GM19372 (cell line): ENCODE measurements at regions not wholly inside any gene's neighbourhood (a gene's known extent, or its start where the extent isn't known, plus 50 kb on each side); places are given as distances from the start of the nearest gene placed in this dataset.
"Not testable (repeated sequence)": the region's sequence is repeated elsewhere in the genome, so short reads cannot be mapped to it uniquely, and the experiment has no call there.

Source experiments
- ATAC-seq: cut with Tn5 transposase; IDR thresholded peaks from one replicate; pipeline ENCODE4 v1.9.1; 2021; ENCODE audit warnings: mild to moderate bottlenecking, low read depth, moderate library complexity; ENCODE audit not compliant: unreplicated experiment

GRCh38 chr3:34678575-34678974, 880.1 kb downstream of the PDCD6IP start:
- ATAC-seq, result no peak

GRCh38 chr3:34679055-34679454, 880.6 kb downstream of the PDCD6IP start:
- not testable (repeated sequence) for ATAC-seq

DNA sequence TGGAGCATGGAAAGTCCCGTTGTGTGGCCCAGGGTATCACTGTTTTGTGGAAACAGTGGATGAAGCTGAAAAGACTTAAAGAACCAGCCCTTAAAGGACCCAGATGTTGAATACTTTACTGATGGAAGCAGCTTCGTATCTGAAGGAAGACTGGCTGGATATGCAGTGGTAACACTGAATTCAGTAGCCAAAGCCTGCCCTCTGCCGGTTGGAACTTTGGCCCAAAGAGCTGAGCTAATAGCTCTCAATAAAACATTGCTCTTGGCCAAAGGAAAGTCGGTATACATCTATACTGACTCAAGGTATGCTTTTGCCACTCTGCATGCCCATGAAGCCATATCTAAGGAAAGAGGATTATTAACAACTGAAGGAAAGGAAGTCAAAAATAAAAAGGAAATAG, 885.4 kb downstream of the PDCD6IP start:
- ATAC-seq, result no peak

- ATAC-seq, result no peak
Observed at GRCh38 chr3:34686541-34686940, 888.1 kb downstream of the PDCD6IP start.

- ATAC-seq, result no peak
Observed at GRCh38 chr3:34687671-34688070, 889.2 kb downstream of the PDCD6IP start.

- ATAC-seq, result no peak
Observed at GRCh38 chr3:34696831-34697230, 898.4 kb downstream of the PDCD6IP start.

- no peak for ATAC-seq
Observed at GRCh38 chr3:34703053-34703452, 904.6 kb downstream of the PDCD6IP start.

- no peak for ATAC-seq
Observed at GRCh38 chr3:34724916-34725499, 914.3 kb upstream of the ARPP21 start.

- no peak for ATAC-seq
Observed at GRCh38 chr3:34725774-34726173, 913.6 kb upstream of the ARPP21 start.

DNA sequence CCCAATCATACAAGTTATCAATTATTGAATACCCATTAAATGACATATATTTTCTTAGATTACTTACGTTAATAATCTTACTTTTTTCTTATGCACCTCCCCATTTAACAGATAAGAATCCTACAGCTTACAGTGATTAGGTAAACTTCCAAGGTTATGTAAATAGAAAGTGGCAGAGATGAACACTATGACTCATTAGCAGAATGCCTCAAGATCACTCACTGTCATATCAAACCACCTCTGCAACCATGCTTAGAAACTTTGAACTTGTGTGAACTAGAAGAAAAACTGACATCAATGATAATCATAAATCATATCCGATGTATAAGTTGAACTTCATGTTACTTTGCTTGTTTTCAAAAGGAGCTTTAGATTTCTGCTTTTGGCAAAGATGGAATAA, 911.6 kb upstream of the ARPP21 start:
- no peak for ATAC-seq

GRCh38 chr3:34742151-34742550, 897.2 kb upstream of the ARPP21 start:
- ATAC-seq, result no peak

GRCh38 chr3:34758630-34759261, 880.6 kb upstream of the ARPP21 start:
- no peak for ATAC-seq

DNA sequence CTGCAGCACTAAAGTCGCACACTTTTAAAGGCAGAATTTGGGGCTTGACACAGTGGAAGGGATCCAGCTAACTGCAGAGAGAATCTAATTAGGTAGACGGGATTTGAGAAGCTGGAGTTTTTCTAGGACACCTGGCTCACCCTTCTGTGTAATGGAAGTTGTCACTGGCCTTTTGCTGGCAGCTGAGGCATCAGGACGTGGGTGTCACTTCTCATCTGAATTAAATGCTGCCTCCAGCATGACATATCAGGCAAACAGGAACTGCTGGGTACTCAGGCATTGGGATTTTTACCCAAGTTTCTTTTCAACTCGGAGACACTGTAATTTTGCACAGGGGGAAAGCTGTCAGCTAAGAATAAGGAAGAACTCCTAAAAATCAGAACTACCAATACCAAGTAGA, 861.9 kb upstream of the ARPP21 start:
- no peak for ATAC-seq

GRCh38 chr3:34779092-34779491, 860.2 kb upstream of the ARPP21 start:
- no peak for ATAC-seq

DNA sequence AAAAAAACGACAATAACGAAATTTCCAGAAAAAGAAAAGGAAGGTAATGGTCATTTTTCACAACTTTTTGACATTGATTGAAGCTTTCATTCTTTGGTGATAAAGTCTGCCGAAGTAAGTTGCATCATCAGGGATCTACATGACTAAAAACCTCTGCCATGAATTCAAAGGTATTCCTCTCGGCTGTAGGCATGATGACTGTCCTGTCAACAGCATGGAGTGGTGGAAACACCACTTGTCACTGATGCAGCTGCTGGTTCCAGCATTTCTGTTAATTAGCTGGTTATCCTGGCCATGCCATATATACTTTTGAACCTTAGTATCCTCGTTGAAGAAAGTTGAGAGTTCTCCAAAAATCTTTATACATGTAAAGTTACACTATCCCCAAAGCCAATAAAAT, 859.0 kb upstream of the ARPP21 start:
- no peak for ATAC-seq

- no peak for ATAC-seq
Observed at GRCh38 chr3:34780973-34781372, 858.4 kb upstream of the ARPP21 start.

DNA sequence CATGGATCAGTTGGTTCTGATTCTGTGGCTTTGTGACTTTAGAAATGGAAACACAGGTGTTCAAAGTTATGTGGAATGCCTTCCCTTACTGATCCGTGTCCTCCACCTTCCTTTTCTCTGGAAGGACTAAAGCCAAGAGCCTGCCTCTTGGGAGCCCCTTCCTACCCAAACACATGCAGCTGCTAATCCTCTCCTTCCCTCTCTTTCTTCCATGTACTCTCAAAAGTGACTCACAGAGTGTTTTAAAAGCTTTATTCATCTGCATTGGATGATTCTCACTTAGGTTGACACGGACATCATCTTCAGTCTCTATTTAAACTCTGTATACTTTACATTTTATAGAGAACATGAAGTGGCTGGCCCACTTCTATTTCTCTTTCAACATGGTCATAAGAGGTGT, 856.5 kb upstream of the ARPP21 start:
- no peak for ATAC-seq

GRCh38 chr3:34783876-34784275, 855.4 kb upstream of the ARPP21 start:
- no peak for ATAC-seq

DNA sequence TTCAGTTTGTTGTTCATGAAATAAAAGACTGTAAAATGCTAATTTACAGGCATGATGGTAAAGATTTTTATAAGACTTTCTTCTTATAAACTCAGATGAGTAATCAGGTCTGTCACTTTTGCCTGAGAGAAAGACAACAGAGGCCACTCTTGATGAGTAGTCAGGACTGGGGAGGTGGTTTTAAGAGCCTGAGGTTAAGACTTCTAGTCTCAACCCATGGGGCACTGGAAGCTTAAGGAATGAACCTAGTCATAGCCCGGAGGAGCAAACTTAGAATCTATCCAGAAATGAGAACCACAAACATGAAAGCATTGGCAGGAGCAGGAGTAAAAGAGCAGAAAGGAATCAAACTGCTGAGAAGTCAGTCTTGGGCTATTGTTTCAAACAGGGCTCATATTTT, 846.3 kb upstream of the ARPP21 start:
- no peak for ATAC-seq

DNA sequence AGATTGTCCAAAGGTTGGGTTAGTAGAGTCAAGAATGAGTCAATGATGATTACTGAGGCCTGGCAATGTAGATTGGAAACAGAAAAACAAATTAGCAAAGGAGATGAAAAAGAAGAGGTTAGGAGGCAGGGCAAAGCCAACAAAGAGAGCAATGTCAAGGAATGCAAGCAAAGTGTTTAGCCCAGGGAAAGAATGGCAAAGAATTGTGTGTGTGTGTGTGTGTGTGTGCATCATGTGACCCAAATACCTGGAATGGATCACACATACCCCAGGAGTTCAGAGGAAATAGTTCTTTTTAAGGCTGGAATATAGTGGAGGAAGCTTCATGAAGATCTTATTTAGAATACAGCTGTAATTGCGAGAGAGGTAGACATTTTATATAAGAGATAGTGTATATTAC, 831.7 kb upstream of the ARPP21 start:
- no peak for ATAC-seq

- ATAC-seq, result no peak
Observed at GRCh38 chr3:34808287-34808686, 831.0 kb upstream of the ARPP21 start.

- no peak for ATAC-seq
Observed at GRCh38 chr3:34828847-34829246, 810.5 kb upstream of the ARPP21 start.
